ENCODE measurements at regions not wholly inside any gene's neighbourhood (a gene's known extent, or its start where the extent isn't known, plus 50 kb on each side); places are given as distances from the start of the nearest gene placed in this dataset.

GRCh38 chr2:224220586-224221255, 181.2 kb downstream of the FAM124B start:
- TF ChIP-seq EZH2 (IDR thresholded peaks at IDR 0.05; ENCODE audit: borderline replicate concordance, insufficient read depth, low read length, poor library complexity, severe bottlenecking): no peak
- TF ChIP-seq POLR2AphosphoS5 (IDR thresholded peaks at IDR 0.05): no peak

Data from neural cell (in vitro differentiated cells).